GM18505 (cell line): ENCODE measurements at regions not wholly inside any gene's neighbourhood (a gene's known extent, or its start where the extent isn't known, plus 50 kb on each side); places are given as distances from the start of the nearest gene placed in this dataset.

ENCODE experiments used
- ATAC-seq: cut with Tn5 transposase; IDR thresholded peaks from one replicate; pipeline ENCODE4 v1.9.1; 2021; ENCODE audit not compliant: unreplicated experiment
- POLR2A ChIP-seq: IDR thresholded peaks from 4 replicates; pipeline ENCODE4 v1.6.1; 2011; ENCODE audit warnings: borderline replicate concordance; ENCODE audit not compliant: insufficient read depth, insufficient read length; ENCODE audit errors: extremely low read depth

GRCh38 chr9:124199474-124199873 lies 58.3 kb upstream of the NEK6 start:
- TF ChIP-seq POLR2A, result no peak
- no peak for ATAC-seq

GRCh38 chr9:124202447-124202971 lies 55.2 kb upstream of the NEK6 start:
- ATAC-seq, result peak; percentile 73
- TF ChIP-seq POLR2A, result no peak

GRCh38 chr9:124205686-124206352 lies 51.9 kb upstream of the NEK6 start:
- no peak for ATAC-seq
- no peak for TF ChIP-seq POLR2A

- no peak for ATAC-seq
- TF ChIP-seq POLR2A, result no peak
These were observed 51.4 kb upstream of the NEK6 start for GRCh38 chr9:124206391-124206790.
